Epithelial cell of esophagus (primary cell): ENCODE measurements at regions not wholly inside any gene's neighbourhood (a gene's known extent, or its start where the extent isn't known, plus 50 kb on each side); places are given as distances from the start of the nearest gene placed in this dataset.

Experiments used
- DNase-seq: peaks from one replicate; pipeline ENCODE4 v3.0.0; 2010; ENCODE audit warnings: low read depth
- H3K4me3 ChIP-seq: 2 replicates; pipeline ENCODE4 v1.5.1; 2011; ENCODE audit warnings: mild to moderate bottlenecking, low read length, control low read depth
- CTCF ChIP-seq: IDR thresholded peaks from 2 replicates; pipeline ENCODE4 v1.5.1; 2011; ENCODE audit warnings: low read depth, mild to moderate bottlenecking, low read length, control low read depth, inconsistent platforms; ENCODE audit not compliant: insufficient read depth; ENCODE audit errors: missing control alignments

- no peak for DNase-seq
- H3K4me3 ChIP-seq: no peak overlapping the region
- TF ChIP-seq CTCF: no peak
Observed at GRCh38 chr21:16069178-16070112, 339.7 kb downstream of the USP25 start.

- no peak overlapping the region for H3K4me3 ChIP-seq
- TF ChIP-seq CTCF: no peak
- no peak for DNase-seq
Observed at GRCh38 chr21:16070207-16070651, 340.4 kb downstream of the USP25 start.

- no peak for TF ChIP-seq CTCF
- no peak for DNase-seq
- no peak overlapping the region for H3K4me3 ChIP-seq
Observed at GRCh38 chr21:16071092-16071491, 341.3 kb downstream of the USP25 start.

- no peak for DNase-seq
- TF ChIP-seq CTCF: no peak
- H3K4me3 ChIP-seq: no peak overlapping the region
Observed at GRCh38 chr21:16071761-16072160, 342.0 kb downstream of the USP25 start.

GRCh38 chr21:16072221-16072620 lies 342.4 kb downstream of the USP25 start:
- TF ChIP-seq CTCF: no peak
- no peak for DNase-seq
- no peak overlapping the region for H3K4me3 ChIP-seq

GRCh38 chr21:16072737-16073136 lies 343.0 kb downstream of the USP25 start:
- no peak for DNase-seq

More at GRCh38 chr21:16072737-16073136, 343.0 kb downstream of the USP25 start:
- TF ChIP-seq CTCF: no peak
- H3K4me3 ChIP-seq: no peak overlapping the region
